Hypothalamus (tissue), 51 donors: ENCODE measurements at regions not wholly inside any gene's neighbourhood (a gene's known extent, or its start where the extent isn't known, plus 50 kb on each side); places are given as distances from the start of the nearest gene placed in this dataset.
"Not testable (repeated sequence)": the region's sequence is repeated elsewhere in the genome, so short reads cannot be mapped to it uniquely, and the experiment has no call there.

Experiments
- DNase-seq, 51 donors: peaks; one replicate each; lab custom pipeline; 2025; lab: John Stamatoyannopoulos, UW

DNA sequence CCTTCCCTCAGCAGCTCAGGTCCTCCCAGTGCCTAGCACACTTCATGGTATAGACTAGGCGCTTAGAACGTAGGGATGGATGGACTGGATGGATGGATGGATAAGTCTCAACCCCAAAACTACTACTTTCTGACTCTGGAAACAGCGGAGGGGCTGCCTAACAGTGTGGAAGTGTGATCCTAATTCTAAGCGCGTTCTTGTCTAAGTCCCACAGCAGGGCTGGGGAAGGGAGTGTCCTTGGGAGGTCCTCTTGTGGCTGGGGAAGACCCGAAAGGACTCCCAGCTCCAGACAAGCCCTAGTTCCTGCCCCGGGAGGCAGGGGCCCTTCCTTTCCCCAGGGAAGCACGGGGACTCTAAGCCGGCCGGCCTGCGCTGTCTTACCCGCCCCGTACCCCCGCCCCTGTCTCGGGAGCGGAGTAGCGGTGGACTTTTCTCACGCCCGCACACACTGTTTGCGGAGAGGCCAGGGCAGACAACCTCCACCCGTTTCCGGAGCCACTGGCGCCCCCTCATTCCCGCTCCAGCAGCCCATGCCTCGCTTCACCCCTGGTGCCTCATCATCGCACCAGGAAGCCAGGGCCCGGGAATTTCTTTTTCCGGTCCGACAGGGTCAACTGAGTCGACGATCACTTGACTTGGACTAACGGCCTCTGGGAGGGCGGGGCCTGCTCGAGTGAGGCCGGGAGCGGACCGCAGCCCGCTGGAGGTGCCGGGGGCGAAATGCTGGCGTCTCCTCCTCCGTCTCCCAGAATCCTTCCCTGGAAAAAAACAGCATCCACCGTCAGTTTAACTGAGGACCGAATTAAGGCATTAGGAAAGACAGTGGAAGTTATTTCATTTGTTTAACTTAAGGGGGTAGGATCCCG, 133.3 kb downstream of the TBC1D2B start:
- DNase-seq: peak in 49 of 51 donors; percentile 13 to 84 (median 60)

DNA sequence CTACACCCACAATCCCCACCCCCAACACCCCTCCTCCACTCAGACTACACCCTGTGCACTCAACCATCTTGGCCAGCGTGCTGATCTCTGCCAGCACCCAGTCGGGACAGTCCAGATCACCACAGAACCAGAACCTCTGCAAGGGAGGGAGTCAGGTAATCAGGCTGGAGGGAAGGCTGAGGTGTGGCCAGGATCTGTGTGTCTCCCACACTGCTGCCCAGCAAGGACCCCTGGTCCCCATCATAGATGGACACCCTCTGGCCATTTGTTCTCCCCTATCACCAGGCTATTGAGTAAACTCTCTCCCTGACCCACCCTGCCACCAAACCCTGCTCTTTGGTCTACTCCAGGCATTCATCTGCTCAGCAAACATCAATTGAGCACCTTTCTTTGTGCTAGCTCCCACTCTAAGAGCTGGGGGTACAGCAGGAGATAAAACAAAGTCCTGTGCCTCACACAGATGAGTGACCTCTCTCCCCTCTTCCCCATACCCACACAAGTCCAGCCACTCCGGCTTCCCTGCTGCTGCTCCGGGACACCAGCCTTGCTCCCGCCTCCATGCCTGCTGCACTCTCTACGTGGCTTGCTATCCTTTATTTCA, 134.8 kb downstream of the TBC1D2B start:
- no peak for DNase-seq

DNA sequence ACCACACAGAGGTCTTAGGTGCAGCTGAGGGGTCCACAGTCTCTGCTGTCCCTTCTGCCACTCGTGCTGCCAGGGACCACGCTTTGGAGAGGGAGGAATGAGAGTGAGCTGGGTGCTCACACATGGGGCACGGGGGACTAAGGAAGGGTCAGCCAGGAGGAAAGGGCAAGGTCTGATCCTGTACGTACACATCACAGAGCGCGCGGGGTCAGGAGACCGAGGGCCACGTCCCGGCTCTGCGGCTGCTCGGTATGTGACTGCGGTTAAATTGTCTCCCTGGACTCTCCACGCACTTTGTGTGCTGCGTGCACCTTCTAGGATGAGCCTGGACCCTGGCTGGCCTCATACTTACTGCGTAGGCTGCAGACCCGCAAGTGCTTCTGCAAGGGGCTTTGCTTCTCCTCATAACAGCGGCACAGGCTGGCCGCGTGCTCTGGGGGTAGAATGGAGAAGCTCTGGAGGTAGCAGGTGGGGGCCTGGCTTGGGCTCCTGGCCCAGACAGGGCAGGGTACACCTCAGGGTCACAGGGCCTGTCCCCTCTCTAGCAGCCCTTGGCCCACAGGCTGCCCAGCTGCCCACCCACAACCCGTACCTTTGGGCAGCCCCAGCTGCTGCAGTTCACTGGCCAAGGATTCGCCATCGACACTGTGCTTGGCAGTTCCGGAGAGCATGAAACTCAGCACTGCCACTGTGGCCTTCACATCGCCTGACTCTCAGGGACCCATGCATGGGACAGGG, 136.3 kb downstream of the TBC1D2B start:
- DNase-seq: not testable (repeated sequence)

DNA sequence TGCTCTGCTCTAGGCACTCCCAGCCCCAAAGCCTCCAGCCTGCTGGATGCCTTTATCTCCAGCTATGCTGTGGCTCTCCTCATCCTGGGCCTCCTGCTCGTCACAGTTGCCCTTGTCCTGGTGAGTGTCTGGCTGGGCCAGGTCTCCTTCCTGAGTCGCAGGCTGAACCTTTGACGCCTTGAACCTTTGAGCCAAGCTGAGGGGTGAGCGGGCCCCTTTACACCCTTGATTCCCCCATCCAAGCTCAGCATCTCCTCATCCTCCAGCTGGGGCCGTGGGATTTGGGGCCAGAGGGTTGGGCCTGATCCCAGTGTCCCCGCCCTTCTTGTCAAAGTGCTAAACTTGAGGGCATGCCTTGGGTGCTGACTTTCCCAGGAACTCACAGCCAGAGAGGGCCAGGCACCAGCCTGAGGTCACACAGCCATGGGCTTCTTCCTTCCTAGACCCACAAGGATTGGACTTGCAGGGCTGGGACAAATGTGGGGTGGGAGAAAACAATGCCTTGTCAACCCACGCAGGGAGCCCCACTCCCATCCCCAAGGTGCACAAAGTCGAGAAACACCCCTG, 137.0 kb downstream of the TBC1D2B start:
- no peak for DNase-seq

DNA sequence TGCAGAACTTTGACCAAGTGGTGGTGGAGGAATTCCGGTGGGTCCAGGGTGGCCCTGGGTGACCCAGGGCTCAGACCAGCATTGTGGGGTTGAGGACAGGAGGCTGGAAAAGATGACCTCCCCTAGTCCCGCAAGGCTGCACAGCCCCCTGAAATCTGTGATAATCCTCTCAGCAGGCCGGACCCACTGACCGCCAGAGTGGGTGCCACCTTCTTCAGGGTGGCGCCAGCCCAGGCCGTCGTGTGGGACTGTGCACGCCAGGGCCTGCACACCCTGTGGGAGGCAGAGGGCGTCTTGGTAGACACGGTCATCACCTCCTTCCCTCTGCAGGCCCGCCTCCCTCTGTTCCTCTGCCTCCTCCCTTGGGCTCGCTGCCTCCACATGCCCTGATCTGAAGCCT, 137.7 kb downstream of the TBC1D2B start:
- no peak for DNase-seq

DNA sequence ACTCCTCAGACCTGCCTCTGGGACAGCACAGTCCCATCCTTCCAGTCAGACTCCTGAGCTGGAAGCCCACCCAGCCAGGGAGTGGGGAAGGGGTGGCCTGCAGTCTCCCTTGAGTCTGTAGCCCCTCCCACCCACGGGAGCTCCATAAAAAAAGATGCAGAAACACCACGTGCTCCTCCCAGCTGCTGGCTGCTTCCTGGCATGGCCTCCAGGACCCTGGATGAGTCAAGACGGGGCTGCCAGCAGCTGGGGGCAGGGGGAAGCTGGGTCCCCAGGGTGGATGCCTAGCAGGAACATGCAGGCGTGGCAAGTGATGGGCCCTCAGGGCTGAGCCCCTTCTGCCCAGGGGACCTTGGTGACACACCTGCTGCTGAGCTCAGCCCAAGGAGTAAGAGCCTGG, 138.5 kb downstream of the TBC1D2B start:
- DNase-seq: not testable (repeated sequence)

DNA sequence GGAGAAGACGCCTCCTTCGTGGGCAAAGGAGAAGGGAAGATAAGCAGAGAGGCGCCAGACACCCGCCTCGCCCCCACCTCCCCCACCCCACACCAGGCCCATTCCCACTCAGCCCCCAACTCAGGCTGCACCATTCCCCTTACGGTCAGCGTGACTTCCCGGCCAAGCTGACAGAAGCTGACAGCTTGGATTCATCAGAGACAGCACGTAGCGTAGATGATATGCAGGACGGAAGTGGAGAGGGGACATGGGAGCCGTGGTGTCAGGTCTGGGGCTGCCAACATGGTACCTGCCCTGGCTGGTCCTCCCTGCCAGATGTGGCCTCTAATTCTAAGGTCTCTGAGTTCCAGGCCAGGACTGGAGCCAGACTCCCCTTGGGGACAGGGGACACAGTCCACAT, 139.0 kb downstream of the TBC1D2B start:
- not testable (repeated sequence) for DNase-seq

DNA sequence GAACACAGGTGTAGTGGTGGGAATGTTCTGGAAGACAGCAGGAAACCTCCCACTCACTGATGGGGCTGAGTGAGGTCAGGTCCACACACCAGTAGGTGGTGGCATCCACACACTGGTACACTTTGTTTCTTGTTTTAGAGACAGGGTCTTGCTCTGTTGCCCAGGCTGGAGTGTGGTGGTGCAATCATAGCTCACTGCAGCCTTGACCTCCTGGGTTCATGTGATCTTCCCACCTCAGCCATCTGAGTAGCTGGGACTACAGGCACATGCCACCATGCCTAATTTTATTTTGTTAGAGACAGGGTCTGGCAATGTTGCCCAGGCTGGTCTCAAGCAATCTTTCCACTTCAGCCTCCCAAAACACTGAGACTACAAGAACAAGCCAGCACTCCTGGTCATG, 140.9 kb downstream of the TBC1D2B start:
- not testable (repeated sequence) for DNase-seq

DNA sequence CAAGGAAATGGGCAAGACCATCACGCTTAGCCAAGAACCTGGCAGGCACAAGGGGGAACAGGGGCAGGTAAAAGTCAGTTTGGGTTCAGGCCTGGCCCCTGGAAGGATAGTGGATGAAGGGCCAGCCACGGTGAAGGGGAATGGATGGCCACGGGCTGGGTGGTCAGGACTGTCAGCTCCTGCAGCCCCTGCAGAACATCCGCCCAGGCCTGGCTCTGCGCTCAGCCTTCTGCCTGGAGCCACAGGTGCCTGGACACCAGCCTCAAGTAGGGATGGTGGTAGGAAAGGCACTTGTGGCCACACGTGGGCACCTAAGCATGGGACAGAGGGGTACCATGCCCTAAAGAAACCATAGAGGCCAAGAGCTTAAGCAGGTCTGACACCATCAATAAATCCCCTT, 143.0 kb downstream of the TBC1D2B start:
- DNase-seq: not testable (repeated sequence)

DNA sequence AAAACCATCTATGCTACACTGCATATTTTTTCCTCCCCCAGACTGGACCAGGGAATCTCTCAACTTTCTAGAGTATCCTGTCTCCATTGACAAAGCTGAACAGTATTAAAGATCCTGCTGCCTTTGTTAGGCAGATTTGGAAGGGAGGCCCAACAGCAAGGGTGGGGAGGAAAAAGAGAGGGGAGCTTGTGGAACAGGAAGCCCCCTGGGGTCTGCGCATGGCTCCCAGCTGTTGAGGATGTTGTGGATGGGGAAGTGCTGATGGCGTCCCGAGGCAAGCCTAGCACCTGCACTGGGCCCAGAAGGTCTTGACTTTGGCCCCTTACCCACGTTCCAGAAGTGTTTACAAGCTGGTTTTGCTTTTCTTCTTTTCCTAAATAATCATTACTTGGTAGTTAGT, 146.6 kb downstream of the TBC1D2B start:
- not testable (repeated sequence) for DNase-seq

DNA sequence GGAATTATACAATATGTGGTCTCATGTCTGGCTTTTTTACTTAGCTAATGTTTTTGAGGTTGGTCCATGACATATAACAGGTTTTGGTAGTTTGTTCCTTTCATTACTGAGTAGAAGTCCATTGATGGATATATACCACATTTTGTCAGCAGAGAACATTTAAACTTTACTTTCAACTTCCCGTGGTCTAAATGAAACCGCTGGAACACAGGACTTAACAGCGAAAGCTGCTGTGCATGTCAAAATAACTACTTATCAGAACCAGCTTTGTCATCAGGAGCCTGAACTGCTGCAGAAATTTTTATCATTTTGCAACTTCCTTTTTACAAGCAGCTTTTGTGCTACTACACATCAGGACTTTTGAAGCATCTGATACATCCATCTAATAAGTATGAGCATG, 147.0 kb downstream of the TBC1D2B start:
- not testable (repeated sequence) for DNase-seq

DNA sequence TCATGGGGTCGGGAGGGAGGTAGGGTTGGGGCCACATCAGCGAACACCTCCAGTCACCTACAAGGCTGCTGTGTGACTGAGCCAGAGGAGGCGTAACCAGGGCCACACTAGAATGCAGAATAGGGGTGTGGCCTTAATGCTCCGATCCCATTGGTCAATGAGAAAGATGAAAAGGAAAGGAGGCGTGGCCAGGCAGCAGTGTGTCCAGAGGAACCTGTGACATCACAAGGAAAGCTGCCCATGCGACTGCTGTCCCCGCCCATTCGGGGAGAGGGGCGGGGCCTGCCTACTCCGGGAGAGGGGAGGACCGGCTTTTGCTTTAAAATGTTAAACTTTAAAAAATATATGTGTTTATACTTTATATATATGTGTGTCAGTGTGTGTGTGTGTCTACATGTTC, 150.7 kb downstream of the TBC1D2B start:
- not testable (repeated sequence) for DNase-seq

DNA sequence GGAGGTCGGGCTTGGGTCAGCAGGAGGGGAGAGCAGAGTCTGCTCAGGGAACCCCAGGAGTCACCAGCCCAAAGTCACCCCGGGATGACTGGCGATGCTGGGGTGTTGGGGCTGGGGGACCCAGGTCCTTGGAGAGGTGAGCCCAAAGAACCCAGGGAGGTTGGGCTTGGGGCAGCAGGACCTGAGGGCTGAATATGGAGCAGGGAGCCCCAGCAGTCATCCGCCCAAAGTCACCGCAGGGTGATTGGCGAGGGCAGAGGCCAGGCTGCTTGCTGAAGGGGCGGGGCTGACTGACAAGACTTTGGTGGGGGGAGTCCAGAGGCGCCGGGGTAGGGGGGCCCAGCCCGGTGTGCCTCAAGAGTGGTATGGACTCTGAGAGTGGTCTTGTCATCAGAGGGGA, 151.2 kb downstream of the TBC1D2B start:
- not testable (repeated sequence) for DNase-seq

DNA sequence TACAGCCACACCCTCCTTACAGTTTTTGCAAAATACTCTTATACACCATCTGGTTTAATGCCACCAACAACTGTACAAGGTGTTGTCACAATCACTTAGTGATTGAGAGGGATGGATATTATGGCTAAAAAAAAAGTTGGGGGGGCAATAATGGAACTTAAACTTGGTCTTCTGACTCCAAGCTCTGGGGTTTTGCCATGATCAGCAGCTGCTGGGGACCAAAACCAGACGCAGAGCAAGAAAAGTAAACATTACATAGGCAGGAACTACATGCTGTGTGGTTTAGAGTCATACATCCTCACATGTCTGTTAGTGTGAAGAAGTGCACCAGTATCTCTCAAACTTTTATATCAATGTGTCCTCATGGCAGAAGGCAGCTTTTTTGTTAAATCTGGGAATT, 152.4 kb downstream of the TBC1D2B start:
- not testable (repeated sequence) for DNase-seq

DNA sequence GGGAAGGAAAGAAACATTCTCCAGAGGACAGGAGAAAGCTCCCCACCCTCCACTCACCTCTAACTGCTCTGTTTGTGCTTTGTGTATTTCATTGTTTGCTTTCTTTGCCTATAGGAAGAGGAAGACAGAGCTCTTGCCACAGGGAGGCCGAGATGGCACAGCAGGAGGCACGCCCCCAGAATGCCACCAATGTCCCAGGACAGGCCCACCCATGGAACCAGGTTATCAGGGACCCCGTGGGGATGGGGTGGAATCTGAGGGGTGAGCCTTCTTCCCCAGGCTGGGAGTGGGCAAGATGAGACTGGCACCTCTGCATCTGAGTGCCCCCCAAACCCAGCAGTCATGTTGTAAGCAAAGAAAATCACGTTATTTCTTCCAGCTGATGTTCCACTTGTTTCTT, 155.8 kb downstream of the TBC1D2B start:
- no peak for DNase-seq

DNA sequence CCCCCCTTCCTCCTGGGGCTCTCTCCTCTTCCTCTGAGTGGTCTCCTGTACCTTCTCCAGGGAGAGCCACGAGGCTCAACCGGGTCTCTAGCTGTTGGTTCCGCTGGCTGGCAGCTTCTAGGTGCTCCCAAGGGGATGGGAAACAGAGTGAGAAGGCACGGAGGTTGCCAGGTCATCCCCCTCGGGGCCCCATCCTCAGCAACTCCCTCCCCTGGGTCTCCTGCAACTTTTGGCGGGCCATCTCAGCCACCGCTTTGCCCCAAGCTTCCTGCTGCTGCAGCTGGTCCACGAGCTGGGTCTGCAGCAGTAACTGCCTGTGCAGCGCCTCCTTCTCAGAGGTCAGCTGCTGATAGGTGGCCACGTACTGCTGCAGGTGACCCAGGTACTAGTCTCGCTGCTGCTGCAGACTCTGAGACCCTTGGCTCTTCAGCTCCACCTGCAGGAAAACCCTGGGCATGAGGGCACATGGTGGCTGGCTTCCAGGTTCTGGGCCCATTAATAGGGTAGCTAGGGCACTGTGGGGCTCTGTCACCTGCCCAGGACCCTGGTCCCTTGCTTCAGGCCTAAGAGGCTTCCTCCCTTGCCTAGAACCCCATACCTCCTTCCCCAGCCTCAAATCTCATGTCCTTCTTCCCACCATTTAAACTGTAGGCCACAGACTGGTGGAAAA, 160.4 kb downstream of the TBC1D2B start:
- DNase-seq: not testable (repeated sequence)

DNA sequence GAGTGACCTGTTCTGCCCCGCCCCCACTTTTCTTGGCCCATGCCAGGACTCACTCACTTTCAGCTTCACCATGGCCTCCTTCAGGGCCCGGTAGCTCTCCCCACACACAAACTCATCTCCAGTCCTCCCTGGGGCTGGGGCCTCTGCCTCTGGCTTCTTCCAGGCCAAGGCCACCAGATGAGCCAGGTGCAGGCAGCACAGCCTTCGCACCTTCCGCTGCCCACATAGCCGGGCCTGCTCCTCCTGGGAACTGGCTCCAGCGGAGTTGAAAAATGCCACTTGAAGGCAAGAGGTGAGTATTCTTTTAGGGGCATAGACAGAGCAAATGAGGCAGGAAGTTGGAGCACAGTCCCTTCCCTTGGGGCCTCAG, 161.6 kb downstream of the TBC1D2B start:
- not testable (repeated sequence) for DNase-seq

DNA sequence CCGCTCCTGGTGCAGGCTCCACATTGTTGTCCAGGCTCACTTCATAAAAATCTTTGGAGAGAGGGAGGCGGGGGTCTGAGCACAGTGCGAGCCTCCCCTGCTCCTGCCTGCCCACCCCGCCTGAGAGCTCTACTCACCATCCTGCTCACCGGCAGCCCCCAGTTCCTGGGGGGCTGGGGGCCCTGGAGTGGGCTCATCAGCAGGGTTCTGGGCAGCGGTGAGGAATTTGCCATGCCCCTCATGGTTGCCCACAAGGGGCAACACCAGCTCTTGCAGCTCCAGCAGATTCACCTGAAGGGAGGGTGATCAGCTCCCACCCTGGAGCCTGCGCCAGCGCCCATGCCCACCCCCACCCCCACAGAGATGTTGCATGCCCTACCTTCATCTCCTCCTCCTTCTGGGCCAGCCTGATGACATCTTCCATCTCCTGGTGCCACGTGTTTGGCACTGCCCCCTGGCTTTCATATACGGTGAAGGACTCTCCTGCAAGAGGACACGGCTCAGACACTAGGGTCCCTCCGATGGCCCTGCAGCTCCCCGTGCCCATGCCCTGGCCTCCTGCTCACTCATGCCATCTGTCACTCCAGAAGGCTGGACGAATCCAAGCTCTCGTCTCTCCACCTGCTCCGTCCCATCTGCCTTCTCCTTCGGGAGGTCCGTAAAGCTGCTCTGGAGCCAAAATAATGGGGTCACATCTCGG, 162.1 kb downstream of the TBC1D2B start:
- no peak for DNase-seq

DNA sequence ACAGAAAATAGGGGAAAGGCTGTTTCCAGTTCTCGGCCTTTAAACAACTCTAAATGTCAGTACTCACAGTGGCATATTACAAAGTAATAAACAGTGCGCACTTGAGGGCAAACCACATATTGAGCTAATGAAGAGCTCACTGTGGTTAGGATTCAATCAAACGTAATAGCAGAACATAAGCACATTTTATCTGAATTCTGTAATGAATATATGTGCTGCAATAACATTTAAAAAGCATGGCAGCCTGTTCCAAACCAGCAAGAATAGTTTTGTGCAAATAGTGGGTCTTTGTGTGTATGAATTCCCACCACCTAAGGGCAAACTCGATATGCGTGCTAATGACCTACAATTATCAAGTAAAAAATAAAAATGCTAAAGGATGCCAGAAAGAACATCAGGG, 163.0 kb downstream of the TBC1D2B start:
- not testable (repeated sequence) for DNase-seq
